ENCODE measurements at regions not wholly inside any gene's neighbourhood (a gene's known extent, or its start where the extent isn't known, plus 50 kb on each side); places are given as distances from the start of the nearest gene placed in this dataset.

DNA sequence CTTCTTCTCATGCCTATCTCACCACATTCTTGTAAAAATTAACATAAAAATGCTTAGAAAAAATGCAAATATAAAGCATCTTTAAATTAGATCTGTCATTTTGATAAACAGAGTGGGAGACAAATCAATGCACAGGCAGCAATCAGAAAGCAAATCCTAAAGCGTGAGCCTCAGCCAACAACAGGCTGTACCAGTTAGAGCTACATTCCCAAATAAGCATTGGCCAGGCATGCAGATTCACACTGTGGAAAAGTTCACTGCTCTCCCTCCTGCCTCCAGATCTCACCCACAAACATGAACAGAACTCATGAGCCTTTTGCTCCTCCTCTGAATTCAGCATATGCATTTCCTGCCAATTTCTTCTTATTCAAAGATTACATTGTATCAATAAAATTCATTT, 115.2 kb upstream of the FAT3 start:
- ATAC-seq (no peak), DNase-seq (no peak)
- Histone ChIP-seq H3K9me3 (peaks cover 0 to 4% (median 0%) of the 10 kb centered on the region in 3 donors), H3K27me3 (no peaks in the 10 kb centered on the region), H3K36me3 (replicated peaks in 1 of 2; ENCODE audit: insufficient read depth in 1 of 2, low read depth in 2 of 2) (no peaks in the 10 kb centered on the region), H3K4me1 (no peaks in the 10 kb centered on the region), H3K4me3 (no peak overlapping the region), H3K27ac (no peak overlapping the region)
- TF ChIP-seq, protein P1, sequence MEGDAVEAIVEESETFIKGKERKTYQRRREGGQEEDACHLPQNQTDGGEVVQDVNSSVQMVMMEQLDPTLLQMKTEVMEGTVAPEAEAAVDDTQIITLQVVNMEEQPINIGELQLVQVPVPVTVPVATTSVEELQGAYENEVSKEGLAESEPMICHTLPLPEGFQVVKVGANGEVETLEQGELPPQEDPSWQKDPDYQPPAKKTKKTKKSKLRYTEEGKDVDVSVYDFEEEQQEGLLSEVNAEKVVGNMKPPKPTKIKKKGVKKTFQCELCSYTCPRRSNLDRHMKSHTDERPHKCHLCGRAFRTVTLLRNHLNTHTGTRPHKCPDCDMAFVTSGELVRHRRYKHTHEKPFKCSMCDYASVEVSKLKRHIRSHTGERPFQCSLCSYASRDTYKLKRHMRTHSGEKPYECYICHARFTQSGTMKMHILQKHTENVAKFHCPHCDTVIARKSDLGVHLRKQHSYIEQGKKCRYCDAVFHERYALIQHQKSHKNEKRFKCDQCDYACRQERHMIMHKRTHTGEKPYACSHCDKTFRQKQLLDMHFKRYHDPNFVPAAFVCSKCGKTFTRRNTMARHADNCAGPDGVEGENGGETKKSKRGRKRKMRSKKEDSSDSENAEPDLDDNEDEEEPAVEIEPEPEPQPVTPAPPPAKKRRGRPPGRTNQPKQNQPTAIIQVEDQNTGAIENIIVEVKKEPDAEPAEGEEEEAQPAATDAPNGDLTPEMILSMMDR (IDR thresholded peaks at IDR 0.05) = no peak
- no peak for TF ChIP-seq POLR2A (IDR thresholded peaks at IDR 0.05)
- WGBS, 2 donors = 12 to 19% methylated on average over 1 of the region's 1 CpG
- intact Hi-C loops (cut with DNase I) = no loop called here

DNA sequence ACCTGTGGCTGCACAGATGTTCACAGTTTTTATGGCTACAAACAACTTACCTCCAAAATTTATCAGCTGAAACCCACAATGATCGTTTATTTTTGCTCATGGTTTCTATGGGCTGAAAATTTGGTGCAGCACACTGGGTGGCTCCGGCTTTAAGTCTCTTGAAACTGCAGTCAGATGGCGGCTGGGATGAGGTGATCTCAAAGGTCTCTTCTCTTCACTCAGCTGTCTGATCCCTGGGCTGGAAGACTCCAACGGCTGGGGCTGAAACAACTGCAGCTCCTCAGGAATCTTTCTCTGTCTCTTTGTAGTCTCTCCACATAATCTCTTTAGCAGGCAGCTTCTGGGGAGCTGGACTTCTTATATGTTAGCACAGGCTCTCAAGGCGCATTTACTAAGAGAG, 117.3 kb upstream of the FAT3 start:
- Histone ChIP-seq H3K36me3 (replicated peaks in 1 of 2; ENCODE audit: insufficient read depth in 1 of 2, low read depth in 2 of 2) (no peaks in the 10 kb centered on the region), H3K27me3 (no peaks in the 10 kb centered on the region), H3K9me3 (no peaks in the 10 kb centered on the region), H3K4me1 (no peaks in the 10 kb centered on the region), H3K4me3 (no peak overlapping the region), H3K27ac (no peak overlapping the region)
- 59 to 60% methylated on average over 5 of the region's 5 CpGs for WGBS, 2 donors
- DNase-seq (no peak), ATAC-seq (no peak)
- TF ChIP-seq, protein P1 (IDR thresholded peaks at IDR 0.05) = no peak
- no peak for TF ChIP-seq POLR2A (IDR thresholded peaks at IDR 0.05)
- intact Hi-C loops (cut with DNase I) = no loop called here

DNA sequence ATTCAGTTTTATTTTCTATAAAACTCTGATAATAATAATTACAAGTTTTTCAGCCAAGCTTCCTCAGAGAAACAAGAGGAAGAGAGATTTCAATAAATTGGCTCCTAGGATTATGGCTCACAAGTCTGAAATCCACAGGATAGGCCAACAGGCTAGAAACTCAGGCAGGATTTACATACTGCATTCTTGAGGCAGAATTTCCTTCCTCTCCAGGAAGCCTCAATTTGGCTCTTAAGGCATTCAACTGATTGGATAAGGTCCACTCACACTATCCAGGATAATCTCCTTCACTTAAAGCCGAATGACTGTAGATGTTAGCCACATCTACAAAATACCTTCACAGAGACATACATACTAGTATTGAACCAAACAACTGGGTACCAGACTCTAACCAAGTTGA, 120.3 kb upstream of the FAT3 start:
- DNase-seq (no peak), ATAC-seq (no peak)
- Histone ChIP-seq H3K27ac (no peak overlapping the region), H3K4me3 (no peak overlapping the region), H3K36me3 (replicated peaks in 1 of 2; ENCODE audit: insufficient read depth in 1 of 2, low read depth in 2 of 2) (no peaks in the 10 kb centered on the region), H3K4me1 (no peaks in the 10 kb centered on the region), H3K27me3 (no peaks in the 10 kb centered on the region), H3K9me3 (no peaks in the 10 kb centered on the region)
- TF ChIP-seq, protein P1 (IDR thresholded peaks at IDR 0.05) = no peak
- TF ChIP-seq POLR2A (IDR thresholded peaks at IDR 0.05) = no peak
- intact Hi-C loops (cut with DNase I) = no loop called here
- WGBS, 2 donors = 59 to 67% methylated on average over 1 of the region's 1 CpG

DNA sequence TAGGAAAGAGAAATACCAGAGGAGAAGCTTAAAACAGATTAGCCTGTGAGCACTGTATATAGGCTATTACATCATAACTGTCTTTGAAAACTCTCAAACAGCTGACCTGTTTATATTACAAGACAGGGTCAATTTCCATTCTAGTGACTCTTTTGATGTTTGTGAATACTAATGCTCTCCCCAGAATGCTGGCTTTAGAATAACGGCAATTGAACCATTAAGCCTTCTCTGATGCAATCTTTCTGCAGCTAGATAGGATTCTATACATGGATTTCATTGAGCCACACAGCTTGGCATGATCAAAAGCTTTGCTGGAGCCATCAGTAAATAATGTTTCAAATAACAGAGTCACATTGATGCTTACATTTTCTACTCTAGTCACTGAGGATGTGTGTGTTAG, 122.7 kb upstream of the FAT3 start:
- TF ChIP-seq, protein P1 (IDR thresholded peaks at IDR 0.05) = no peak
- TF ChIP-seq POLR2A (IDR thresholded peaks at IDR 0.05) = no peak
- no peaks in the 10 kb centered on the region for H3K27me3 ChIP-seq
- no peak overlapping the region for H3K27ac ChIP-seq
- ATAC-seq = no peak
- WGBS, 2 donors = 58 to 68% methylated on average over 1 of the region's 1 CpG
- no peak for DNase-seq
- no peaks in the 10 kb centered on the region for H3K4me1 ChIP-seq
- intact Hi-C loops (cut with DNase I) = no loop called here
- H3K4me3 ChIP-seq = no peak overlapping the region
- H3K9me3 ChIP-seq = no peaks in the 10 kb centered on the region
- no peaks in the 10 kb centered on the region for H3K36me3 ChIP-seq (replicated peaks in 1 of 2; ENCODE audit: insufficient read depth in 1 of 2, low read depth in 2 of 2)

DNA sequence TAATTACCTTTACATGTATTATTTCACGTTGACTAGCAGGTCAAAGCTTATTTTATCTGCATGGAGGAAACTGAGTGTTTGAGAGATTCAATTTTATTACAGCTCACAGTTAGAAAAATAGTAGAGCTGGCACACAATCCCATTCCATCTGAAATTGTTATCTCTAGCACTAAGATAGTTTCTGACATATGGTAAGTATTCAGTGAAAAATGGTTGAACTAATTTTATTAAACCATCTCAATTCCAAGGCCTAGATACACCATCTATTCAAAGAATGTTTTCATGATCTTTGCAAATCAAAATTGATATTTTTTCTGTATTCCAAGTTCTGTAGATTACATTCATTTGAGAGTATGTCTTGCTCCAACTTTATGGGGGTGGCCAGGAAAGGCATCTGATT, 125.4 kb upstream of the FAT3 start:
- Histone ChIP-seq H3K27me3 (no peaks in the 10 kb centered on the region), H3K27ac (no peak overlapping the region), H3K4me1 (no peaks in the 10 kb centered on the region), H3K36me3 (replicated peaks in 1 of 2; ENCODE audit: insufficient read depth in 1 of 2, low read depth in 2 of 2) (no peaks in the 10 kb centered on the region), H3K4me3 (no peak overlapping the region), H3K9me3 (no peaks in the 10 kb centered on the region)
- TF ChIP-seq POLR2A (IDR thresholded peaks at IDR 0.05) = no peak
- TF ChIP-seq, protein P1 (IDR thresholded peaks at IDR 0.05) = no peak
- intact Hi-C loops (cut with DNase I) = no loop called here
- DNase-seq = no peak
- ATAC-seq = no peak
- WGBS, 2 donors = 71 to 79% methylated on average over 1 of the region's 1 CpG

Data from body of pancreas (tissue), 4 donors.